Immature natural killer cell (primary cell): ENCODE measurements at regions not wholly inside any gene's neighbourhood (a gene's known extent, or its start where the extent isn't known, plus 50 kb on each side); places are given as distances from the start of the nearest gene placed in this dataset.

Source experiments
- DNase-seq, 3 donors: peaks; one replicate each; pipeline ENCODE4 v3.0.0; 2022; ENCODE audit warnings: mixed read lengths in 1 of 3
- H3K27ac Mint-ChIP-seq, 6 donors: one replicate each; pipeline ENCODE4 v1.8.0; 2020; ENCODE audit warnings: mixed read lengths in 6 of 6, mild to moderate bottlenecking in 5 of 6, inconsistent platforms in 4 of 6, moderate library complexity in 3 of 6
- H3K27me3 Mint-ChIP-seq, 3 donors: one replicate each; pipeline ENCODE4 v1.8.0; 2020 to 2021; ENCODE audit warnings: low read depth in 3 of 3, mild to moderate bottlenecking in 3 of 3, mixed read lengths in 3 of 3, moderate library complexity in 3 of 3, inconsistent platforms in 1 of 3
- H3K36me3 Mint-ChIP-seq, 3 donors: one replicate each; pipeline ENCODE4 v1.8.0; 2020; ENCODE audit warnings: mixed read lengths in 3 of 3, inconsistent platforms in 2 of 3, mild to moderate bottlenecking in 2 of 3
- H3K4me1 Mint-ChIP-seq, 2 donors: one replicate each; pipeline ENCODE4 v1.8.0; 2020; ENCODE audit warnings: inconsistent platforms in 2 of 2, mild to moderate bottlenecking in 2 of 2, mixed read lengths in 2 of 2, moderate library complexity in 1 of 2
- H3K4me3 Mint-ChIP-seq, 5 donors: one replicate each; pipeline ENCODE4 v1.8.0; 2020; ENCODE audit warnings: mild to moderate bottlenecking in 5 of 5, mixed read lengths in 5 of 5, inconsistent platforms in 3 of 5, moderate library complexity in 3 of 5
- H3K9me3 Mint-ChIP-seq, 6 donors: one replicate each; pipeline ENCODE4 v1.8.0; 2020; ENCODE audit warnings: mild to moderate bottlenecking in 6 of 6, mixed read lengths in 6 of 6, inconsistent platforms in 4 of 6, moderate library complexity in 3 of 6

DNA sequence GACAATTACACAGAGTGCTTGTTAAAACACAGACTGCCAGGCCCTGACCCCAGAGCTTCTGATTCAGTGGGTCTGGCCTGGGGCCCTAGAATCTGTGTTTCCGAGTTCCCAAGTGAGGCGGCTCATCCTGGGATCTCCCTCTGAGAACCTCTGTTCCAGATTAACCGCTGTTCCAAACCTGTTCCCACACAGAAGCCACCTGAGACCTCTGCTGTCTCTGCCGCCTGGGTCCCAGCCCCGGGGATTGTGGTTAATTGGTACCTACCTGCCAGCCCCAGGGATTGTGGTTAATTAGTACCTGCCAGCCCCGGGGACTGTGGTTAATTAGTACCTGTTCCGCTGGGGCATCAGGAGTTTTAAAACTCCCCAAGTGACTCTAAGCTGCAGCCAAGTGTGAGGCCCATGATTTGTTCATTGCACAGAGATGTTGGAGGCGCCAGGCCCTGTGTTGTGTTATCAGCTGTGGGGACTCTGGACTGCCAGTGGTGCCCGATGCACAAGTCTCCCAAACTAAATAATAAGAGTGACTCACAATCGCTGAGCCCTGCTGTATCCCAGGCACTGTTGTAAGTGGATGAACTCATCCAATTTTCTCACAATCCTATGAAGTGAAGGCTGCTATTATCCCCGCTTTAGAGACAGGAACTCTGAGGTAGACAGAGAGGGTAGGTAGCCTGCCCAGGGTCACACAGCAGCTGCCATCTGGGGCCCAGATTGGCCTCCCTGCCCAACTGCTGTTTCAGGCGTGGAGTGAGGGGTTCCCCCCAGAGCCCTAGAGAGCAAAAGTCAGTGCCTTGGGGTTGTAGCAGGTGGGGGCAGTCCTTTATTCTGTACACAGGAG is 219.7 kb downstream of the IRF8 start:
- H3K4me3 Mint-ChIP-seq = no peak overlapping the region
- DNase-seq = no peak
- no peaks in the 10 kb centered on the region for H3K36me3 Mint-ChIP-seq
- no peaks in the 10 kb centered on the region for H3K9me3 Mint-ChIP-seq
- peaks cover 2 to 6% (median 5%) of the 10 kb centered on the region in 3 donors for H3K27me3 Mint-ChIP-seq
- no peaks in the 10 kb centered on the region for H3K4me1 Mint-ChIP-seq
- H3K27ac Mint-ChIP-seq = no peak overlapping the region

- DNase-seq = no peak
- H3K4me1 Mint-ChIP-seq = no peaks in the 10 kb centered on the region
- H3K9me3 Mint-ChIP-seq = no peaks in the 10 kb centered on the region
- no peak overlapping the region for H3K27ac Mint-ChIP-seq
- no peak overlapping the region for H3K4me3 Mint-ChIP-seq
- H3K36me3 Mint-ChIP-seq = no peaks in the 10 kb centered on the region
- H3K27me3 Mint-ChIP-seq = peaks cover 2 to 6% (median 5%) of the 10 kb centered on the region in 3 donors
Measured at GRCh38 chr16:86120201-86121192, 221.5 kb downstream of the IRF8 start.

GRCh38 chr16:86121374-86122010 is 222.5 kb downstream of the IRF8 start:
- Mint-ChIP-seq H3K27ac (no peak overlapping the region), H3K4me3 (no peak overlapping the region), H3K36me3 (no peaks in the 10 kb centered on the region), H3K4me1 (no peaks in the 10 kb centered on the region), H3K27me3 (peaks cover 2 to 6% (median 5%) of the 10 kb centered on the region in 3 donors), H3K9me3 (no peaks in the 10 kb centered on the region)
- DNase-seq = no peak

GRCh38 chr16:86122681-86123342 is 223.8 kb downstream of the IRF8 start:
- no peaks in the 10 kb centered on the region for H3K9me3 Mint-ChIP-seq
- peaks cover 2 to 8% (median 5%) of the 10 kb centered on the region in 3 donors for H3K27me3 Mint-ChIP-seq
- H3K4me1 Mint-ChIP-seq = no peaks in the 10 kb centered on the region
- DNase-seq = no peak
- no peaks in the 10 kb centered on the region for H3K36me3 Mint-ChIP-seq
- H3K4me3 Mint-ChIP-seq = no peak overlapping the region
- no peak overlapping the region for H3K27ac Mint-ChIP-seq

DNA sequence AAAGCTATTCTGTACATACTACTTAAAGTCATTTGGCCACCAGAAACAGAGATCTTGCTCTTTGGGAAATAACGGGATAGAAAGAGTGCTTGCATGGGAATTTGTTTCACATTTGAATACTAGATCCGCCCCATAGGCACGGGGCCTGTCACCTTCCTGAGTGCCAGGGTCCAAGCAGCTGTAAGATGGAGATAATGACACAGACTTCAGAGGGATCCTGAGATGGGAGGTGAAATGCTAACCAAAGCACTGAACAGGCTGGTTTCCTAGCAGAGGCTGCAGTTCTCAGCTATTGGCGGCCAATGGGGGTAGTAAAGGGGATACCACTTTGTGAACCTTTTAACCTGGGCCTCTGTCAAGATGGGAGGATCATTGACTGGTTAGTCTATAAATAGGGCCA is 225.4 kb downstream of the IRF8 start:
- no peaks in the 10 kb centered on the region for H3K9me3 Mint-ChIP-seq
- no peak for DNase-seq
- H3K27me3 Mint-ChIP-seq = peaks cover 2 to 6% (median 5%) of the 10 kb centered on the region in 3 donors
- H3K27ac Mint-ChIP-seq = no peak overlapping the region
- H3K4me3 Mint-ChIP-seq = no peak overlapping the region
- H3K36me3 Mint-ChIP-seq = no peaks in the 10 kb centered on the region
- H3K4me1 Mint-ChIP-seq = no peaks in the 10 kb centered on the region

DNA sequence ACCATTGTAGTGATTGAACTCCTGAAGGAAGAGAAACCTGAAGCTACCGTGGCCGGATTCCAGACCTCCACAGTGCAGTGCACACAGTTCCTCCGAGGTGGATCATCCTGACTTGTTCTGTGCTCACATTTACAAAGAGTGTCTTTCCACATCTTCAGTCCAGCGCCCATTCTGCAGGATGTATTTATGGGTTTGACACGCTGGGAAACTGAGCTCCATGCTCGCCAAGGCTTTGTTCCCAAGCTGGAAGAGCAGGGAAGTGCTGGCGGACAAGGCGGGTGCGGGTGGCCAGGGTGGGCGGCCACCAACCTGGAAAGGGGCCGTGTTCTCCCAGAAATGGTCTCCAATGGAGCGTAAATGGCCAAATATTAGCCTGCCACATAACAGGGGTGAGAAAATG is 227.9 kb downstream of the IRF8 start:
- DNase-seq = no peak
- H3K4me3 Mint-ChIP-seq = no peak overlapping the region
- no peaks in the 10 kb centered on the region for H3K9me3 Mint-ChIP-seq
- no peaks in the 10 kb centered on the region for H3K36me3 Mint-ChIP-seq
- no peak overlapping the region for H3K27ac Mint-ChIP-seq
- peaks cover 2 to 5% (median 3%) of the 10 kb centered on the region in 3 donors for H3K27me3 Mint-ChIP-seq
- H3K4me1 Mint-ChIP-seq = no peaks in the 10 kb centered on the region

DNA sequence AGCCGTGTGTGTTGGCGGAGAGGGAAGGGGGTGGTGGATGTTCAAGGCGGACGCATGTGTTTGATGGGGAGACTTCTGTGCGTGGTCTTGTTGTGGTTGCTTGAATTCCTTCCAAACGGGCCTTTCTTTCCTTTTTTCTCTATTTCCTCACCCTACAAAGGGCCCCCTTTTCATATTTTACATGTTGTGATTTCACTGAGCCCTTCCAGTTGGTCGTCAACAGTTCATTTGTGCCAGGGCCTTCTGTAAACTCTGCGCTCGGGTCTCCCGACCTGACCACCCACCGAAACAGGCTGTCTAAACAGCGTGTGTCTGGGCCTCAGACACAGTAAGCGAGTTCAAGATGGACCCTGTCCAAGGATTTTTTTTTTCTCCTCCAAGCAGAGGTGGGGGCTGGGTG is 228.4 kb downstream of the IRF8 start:
- DNase-seq = no peak
- H3K27ac Mint-ChIP-seq = no peak overlapping the region
- H3K27me3 Mint-ChIP-seq = peaks cover 1 to 5% (median 3%) of the 10 kb centered on the region in 3 donors
- no peak overlapping the region for H3K4me3 Mint-ChIP-seq
- H3K9me3 Mint-ChIP-seq = no peaks in the 10 kb centered on the region
- no peaks in the 10 kb centered on the region for H3K36me3 Mint-ChIP-seq
- no peaks in the 10 kb centered on the region for H3K4me1 Mint-ChIP-seq

GRCh38 chr16:86128246-86128645 is 229.3 kb downstream of the IRF8 start:
- H3K4me1 Mint-ChIP-seq = no peaks in the 10 kb centered on the region
- DNase-seq = no peak
- no peaks in the 10 kb centered on the region for H3K9me3 Mint-ChIP-seq
- H3K27me3 Mint-ChIP-seq = peaks cover 3 to 5% (median 4%) of the 10 kb centered on the region in 3 donors
- H3K27ac Mint-ChIP-seq = no peak overlapping the region
- no peaks in the 10 kb centered on the region for H3K36me3 Mint-ChIP-seq
- no peak overlapping the region for H3K4me3 Mint-ChIP-seq

- H3K36me3 Mint-ChIP-seq = no peaks in the 10 kb centered on the region
- H3K27ac Mint-ChIP-seq = no peak overlapping the region
- peaks cover 3 to 4% (median 4%) of the 10 kb centered on the region in 3 donors for H3K27me3 Mint-ChIP-seq
- no peak for DNase-seq
- no peak overlapping the region for H3K4me3 Mint-ChIP-seq
- no peaks in the 10 kb centered on the region for H3K4me1 Mint-ChIP-seq
- H3K9me3 Mint-ChIP-seq = no peaks in the 10 kb centered on the region
Measured at GRCh38 chr16:86129541-86129940, 230.6 kb downstream of the IRF8 start.

DNA sequence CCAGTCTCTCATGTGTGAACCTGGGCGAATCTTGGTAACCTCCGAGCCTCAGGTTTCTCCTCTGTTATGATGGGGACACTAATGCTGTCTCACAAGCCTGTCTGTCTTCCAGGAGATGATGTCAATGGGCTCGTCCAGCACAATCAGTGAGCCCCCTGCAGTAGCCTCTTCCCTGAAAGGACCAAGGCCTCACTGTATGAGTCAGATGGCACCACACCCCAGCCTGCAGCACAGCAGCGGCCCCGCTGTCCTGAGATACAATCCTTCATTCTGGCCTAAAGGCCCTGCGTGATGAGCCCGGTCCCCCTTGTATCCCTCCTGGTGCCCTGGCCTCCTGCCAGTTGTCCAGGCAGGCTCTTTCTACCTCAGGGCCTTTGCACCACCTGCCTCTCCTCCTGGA is 234.4 kb downstream of the IRF8 start:
- Mint-ChIP-seq H3K36me3 (no peaks in the 10 kb centered on the region), H3K9me3 (no peaks in the 10 kb centered on the region), H3K4me3 (no peak overlapping the region), H3K4me1 (no peaks in the 10 kb centered on the region), H3K27ac (no peak overlapping the region), H3K27me3 (peaks cover 2 to 11% (median 6%) of the 10 kb centered on the region in 3 donors)
- no peak for DNase-seq

DNA sequence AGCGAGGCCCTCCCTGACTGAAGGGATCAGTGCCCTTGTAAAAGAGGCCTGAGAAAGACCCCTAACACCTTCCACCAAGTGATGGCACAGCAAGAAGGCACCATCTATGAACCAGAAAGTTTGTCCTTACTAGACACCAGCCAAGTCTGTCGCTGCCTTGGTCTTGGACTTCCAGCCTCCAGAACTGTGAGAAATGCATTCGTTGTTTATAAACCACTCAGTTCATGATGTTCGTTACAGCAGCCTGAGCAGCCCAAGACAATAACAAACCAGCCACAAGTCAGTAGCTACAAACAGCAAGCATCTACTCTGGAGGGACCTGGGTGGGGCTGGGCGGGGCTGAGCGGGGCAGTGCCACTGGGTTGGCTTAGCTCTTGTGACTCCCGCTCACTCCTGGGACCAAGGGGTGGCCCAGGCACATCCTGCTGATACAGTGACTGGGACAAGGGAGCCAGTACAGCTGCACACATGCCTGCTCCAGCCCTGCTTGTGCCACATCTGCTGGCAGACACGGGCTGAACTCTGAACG is 234.9 kb downstream of the IRF8 start:
- H3K4me1 Mint-ChIP-seq = no peaks in the 10 kb centered on the region
- peaks cover 2 to 11% (median 7%) of the 10 kb centered on the region in 3 donors for H3K27me3 Mint-ChIP-seq
- DNase-seq = no peak
- H3K36me3 Mint-ChIP-seq = no peaks in the 10 kb centered on the region
- no peaks in the 10 kb centered on the region for H3K9me3 Mint-ChIP-seq
- no peak overlapping the region for H3K27ac Mint-ChIP-seq
- H3K4me3 Mint-ChIP-seq = no peak overlapping the region

DNA sequence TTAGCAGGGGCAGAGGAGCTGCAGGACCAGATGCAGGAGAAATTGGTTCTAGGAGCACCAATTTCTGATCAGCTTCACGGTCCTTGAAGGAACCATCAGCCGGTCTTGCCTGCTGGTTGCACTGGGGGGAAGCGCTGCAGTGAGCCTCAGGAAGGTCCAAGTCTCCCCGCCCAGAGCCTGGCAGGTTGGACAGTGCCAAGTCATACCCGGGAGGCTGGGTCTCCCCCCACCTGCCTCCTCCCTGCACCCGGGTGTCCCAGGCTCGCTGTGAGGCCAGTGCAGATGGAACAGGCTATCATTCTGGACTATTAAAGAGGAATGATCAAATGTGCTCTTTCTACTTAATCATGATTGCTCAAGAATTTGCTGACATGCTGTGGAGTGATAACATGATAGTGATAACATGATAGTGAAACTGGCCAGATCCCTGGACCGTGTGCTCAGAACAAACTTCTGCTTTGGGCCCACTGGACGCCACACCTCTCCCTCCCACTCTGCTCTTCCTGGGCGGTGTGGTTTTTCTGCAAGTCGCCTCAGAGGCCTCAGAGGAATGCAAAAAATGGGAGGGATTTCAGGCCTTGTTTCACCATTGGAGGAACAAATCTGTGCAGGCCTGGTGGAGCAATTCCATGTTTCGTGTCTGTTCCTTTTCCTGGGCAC is 236.0 kb downstream of the IRF8 start:
- no peaks in the 10 kb centered on the region for H3K36me3 Mint-ChIP-seq
- DNase-seq = no peak
- no peak overlapping the region for H3K27ac Mint-ChIP-seq
- H3K4me1 Mint-ChIP-seq = no peaks in the 10 kb centered on the region
- H3K27me3 Mint-ChIP-seq = peaks cover 2 to 11% (median 3%) of the 10 kb centered on the region in 3 donors
- H3K4me3 Mint-ChIP-seq = no peak overlapping the region
- H3K9me3 Mint-ChIP-seq = no peaks in the 10 kb centered on the region

GRCh38 chr16:86137359-86137758 is 238.4 kb downstream of the IRF8 start:
- peaks cover 2 to 11% (median 3%) of the 10 kb centered on the region in 3 donors for H3K27me3 Mint-ChIP-seq
- DNase-seq = no peak
- H3K36me3 Mint-ChIP-seq = no peaks in the 10 kb centered on the region
- no peak overlapping the region for H3K4me3 Mint-ChIP-seq
- H3K4me1 Mint-ChIP-seq = no peaks in the 10 kb centered on the region
- H3K27ac Mint-ChIP-seq = no peak overlapping the region
- H3K9me3 Mint-ChIP-seq = no peaks in the 10 kb centered on the region
